Breast epithelium (tissue), 4 donors: ENCODE measurements at regions not wholly inside any gene's neighbourhood (a gene's known extent, or its start where the extent isn't known, plus 50 kb on each side); places are given as distances from the start of the nearest gene placed in this dataset.

ENCODE experiments used
- DNase-seq, 2 donors: peaks; one replicate each; pipeline ENCODE4 v3.0.0-alpha.2; 2019; ENCODE audit warnings: low spot score in 2 of 2
- H3K27ac ChIP-seq, 2 donors: fragments of 200-600 bp; sonication (generic) in 1 of 2; one replicate each; pipeline ENCODE4 v1.5.1; 2016 to 2019; ENCODE audit warnings: mild to moderate bottlenecking in 1 of 2
- H3K27me3 ChIP-seq, 2 donors: fragments of 200-600 bp; sonication (generic) in 1 of 2; one replicate each; pipeline versions ENCODE4 v1.5.1 to v1.6.0; 2017 to 2019; ENCODE audit warnings: control low read depth in 1 of 2, mild to moderate bottlenecking in 1 of 2
- H3K36me3 ChIP-seq: fragments of 200-600 bp; one replicate; pipeline ENCODE4 v1.5.1; 2019
- H3K4me1 ChIP-seq, 2 donors: fragments of 200-600 bp; sonication (generic); one replicate each; pipeline ENCODE4 v1.5.1; 2016 to 2019; ENCODE audit warnings: control low read depth in 1 of 2
- H3K4me3 ChIP-seq, 3 donors: fragments of 200-600 bp; sonication (generic); 1 replicate in 2 of 3; 2 replicates in 1 of 3; pipeline ENCODE4 v1.5.1; 2016 to 2019; ENCODE audit warnings: mild to moderate bottlenecking in 3 of 3, moderate library complexity in 2 of 3
- H3K9me3 ChIP-seq, 2 donors: fragments of 200-600 bp; sonication (generic) in 1 of 2; one replicate each; pipeline ENCODE4 v1.5.1; 2016 to 2019; ENCODE audit warnings: control low read depth in 1 of 2
- CTCF ChIP-seq, 3 donors: fragments of 450-650 bp; IDR thresholded peaks; one replicate each; pipeline ENCODE4 v1.5.1; 2016 to 2017; ENCODE audit warnings: antibody characterized with exemption in 3 of 3, mild to moderate bottlenecking in 3 of 3, moderate library complexity in 3 of 3
- POLR2A ChIP-seq: fragments of 450-650 bp; IDR thresholded peaks from one replicate; pipeline ENCODE4 v1.6.1; 2016; ENCODE audit warnings: antibody characterized with exemption, mild to moderate bottlenecking, moderate library complexity
- POLR2AphosphoS5 ChIP-seq, 3 donors: sonication (generic); formaldehyde crosslinking; IDR thresholded peaks; one replicate each; pipeline ENCODE4 v1.6.1; 2017; ENCODE audit warnings: antibody characterized with exemption in 3 of 3
- intact Hi-C: fragments of 100-400 bp; cut with DNase I; formaldehyde crosslinking; loops from one replicate; pipeline ENCODE4 v1.15.1; 2023; ENCODE audit warnings: low total_unique reads

- DNase-seq = no peak
- Histone ChIP-seq H3K4me3 (no peak overlapping the region), H3K9me3 (no peaks in the 10 kb centered on the region), H3K4me1 (no peaks in the 10 kb centered on the region), H3K27ac (no peak overlapping the region), H3K27me3 (no peaks in the 10 kb centered on the region), H3K36me3 (no peaks in the 10 kb centered on the region)
- intact Hi-C loops = no loop called here
- TF ChIP-seq POLR2AphosphoS5 (IDR thresholded peaks at IDR 0.05) = no peak
- TF ChIP-seq CTCF (IDR thresholded peaks at IDR 0.05) = no peak
- no peak for TF ChIP-seq POLR2A
Measured at GRCh38 chr13:24004971-24005370, 107.7 kb upstream of the C1QTNF9B start.

DNA sequence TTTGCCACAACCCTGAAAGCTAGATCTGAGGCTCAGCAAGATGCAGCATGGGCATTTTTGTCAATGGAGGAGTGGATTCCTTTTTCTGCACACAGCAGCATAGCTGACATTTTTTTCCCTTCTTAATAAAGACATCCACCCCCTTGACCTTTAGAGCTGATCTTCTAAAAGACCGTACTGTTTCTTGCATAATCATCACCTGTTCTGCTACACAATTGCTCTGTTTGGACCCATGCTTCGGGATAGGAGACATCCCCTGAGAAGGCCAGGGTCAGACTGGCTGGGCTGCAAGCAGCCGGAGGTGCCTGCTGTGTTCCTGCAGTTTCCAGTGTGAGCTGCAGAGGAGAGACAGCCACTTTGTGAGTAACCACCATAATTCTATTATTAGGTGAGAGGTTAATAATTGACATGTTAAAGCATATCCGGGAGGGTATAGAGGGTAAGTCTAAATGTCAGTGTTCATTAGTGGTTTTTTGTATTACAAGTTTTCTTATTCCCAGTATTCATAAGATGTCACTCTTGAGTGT, 108.5 kb upstream of the C1QTNF9B start:
- DNase-seq = no peak
- H3K4me1 ChIP-seq = no peaks in the 10 kb centered on the region
- no peak overlapping the region for H3K4me3 ChIP-seq
- TF ChIP-seq POLR2AphosphoS5 (IDR thresholded peaks at IDR 0.05) = no peak
- TF ChIP-seq POLR2A = no peak
- no peak for TF ChIP-seq CTCF (IDR thresholded peaks at IDR 0.05)
- no peaks in the 10 kb centered on the region for H3K36me3 ChIP-seq
- H3K27me3 ChIP-seq = no peaks in the 10 kb centered on the region
- intact Hi-C loops = no loop called here
- no peak overlapping the region for H3K27ac ChIP-seq
- no peaks in the 10 kb centered on the region for H3K9me3 ChIP-seq

GRCh38 chr13:24006520-24007248, 109.4 kb upstream of the C1QTNF9B start:
- Histone ChIP-seq H3K27ac (no peak overlapping the region), H3K9me3 (no peaks in the 10 kb centered on the region), H3K4me1 (no peaks in the 10 kb centered on the region), H3K36me3 (no peaks in the 10 kb centered on the region), H3K27me3 (no peaks in the 10 kb centered on the region), H3K4me3 (no peak overlapping the region)
- intact Hi-C loops = no loop called here
- DNase-seq = no peak
- TF ChIP-seq CTCF (IDR thresholded peaks at IDR 0.05) = no peak
- TF ChIP-seq POLR2AphosphoS5 (IDR thresholded peaks at IDR 0.05) = no peak
- TF ChIP-seq POLR2A = no peak

GRCh38 chr13:24007979-24008620, 110.8 kb upstream of the C1QTNF9B start:
- H3K27ac ChIP-seq = no peak overlapping the region
- TF ChIP-seq POLR2A (no peak), POLR2AphosphoS5 (IDR thresholded peaks at IDR 0.05) (no peak), CTCF (IDR thresholded peaks at IDR 0.05) (no peak)
- H3K4me3 ChIP-seq = no peak overlapping the region
- no peaks in the 10 kb centered on the region for H3K9me3 ChIP-seq
- H3K36me3 ChIP-seq = no peaks in the 10 kb centered on the region
- no peaks in the 10 kb centered on the region for H3K27me3 ChIP-seq
- no peak for DNase-seq
- intact Hi-C loops = no loop called here
- no peaks in the 10 kb centered on the region for H3K4me1 ChIP-seq

- TF ChIP-seq CTCF (IDR thresholded peaks at IDR 0.05) (no peak), POLR2AphosphoS5 (IDR thresholded peaks at IDR 0.05) (no peak), POLR2A (no peak)
- Histone ChIP-seq H3K4me3 (no peak overlapping the region), H3K4me1 (no peaks in the 10 kb centered on the region), H3K27me3 (no peaks in the 10 kb centered on the region), H3K36me3 (no peaks in the 10 kb centered on the region), H3K27ac (no peak overlapping the region), H3K9me3 (no peaks in the 10 kb centered on the region)
- DNase-seq = no peak
- intact Hi-C loops = no loop called here
Measured at GRCh38 chr13:24008679-24009078, 111.4 kb upstream of the C1QTNF9B start.
